H54 (cell line): ENCODE measurements at regions not wholly inside any gene's neighbourhood (a gene's known extent, or its start where the extent isn't known, plus 50 kb on each side); places are given as distances from the start of the nearest gene placed in this dataset.

Experiments
- DNase-seq: peaks from one replicate; pipeline ENCODE4 v3.0.0; 2011; ENCODE audit warnings: low spot score, mixed read lengths; ENCODE audit not compliant: insufficient read length
- FAIRE-seq: peaks from 3 replicates; lab custom pipeline; 2011; peaks lifted over from hg19 to GRCh38; lab: Jason Lieb, UNC
- POLR2A ChIP-seq: IDR thresholded peaks from 2 replicates; pipeline ENCODE4 v1.6.1; 2011; ENCODE audit warnings: low read depth, mild to moderate bottlenecking, low read length

DNA sequence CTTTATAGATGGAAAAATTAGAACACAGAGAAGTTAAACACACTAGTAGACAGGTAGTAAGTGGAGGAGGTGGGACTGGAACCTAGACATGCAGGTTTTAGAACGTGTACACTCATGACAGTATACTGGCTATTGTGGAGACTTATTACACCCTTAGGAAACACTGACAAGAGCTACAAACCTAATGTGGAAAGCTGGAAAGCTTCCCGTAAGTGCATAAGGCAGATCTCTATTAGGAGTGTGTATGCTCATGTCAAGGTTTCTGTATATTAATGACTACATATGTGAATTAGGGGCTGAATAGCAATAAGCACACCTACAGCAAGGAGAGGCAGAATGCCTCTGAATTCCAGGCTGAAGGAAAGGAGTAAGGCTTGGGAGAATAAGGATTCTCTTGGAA, 82.6 kb upstream of the SLC24A5 start:
- FAIRE-seq (no peak), DNase-seq (no peak)
- no peak for TF ChIP-seq POLR2A

DNA sequence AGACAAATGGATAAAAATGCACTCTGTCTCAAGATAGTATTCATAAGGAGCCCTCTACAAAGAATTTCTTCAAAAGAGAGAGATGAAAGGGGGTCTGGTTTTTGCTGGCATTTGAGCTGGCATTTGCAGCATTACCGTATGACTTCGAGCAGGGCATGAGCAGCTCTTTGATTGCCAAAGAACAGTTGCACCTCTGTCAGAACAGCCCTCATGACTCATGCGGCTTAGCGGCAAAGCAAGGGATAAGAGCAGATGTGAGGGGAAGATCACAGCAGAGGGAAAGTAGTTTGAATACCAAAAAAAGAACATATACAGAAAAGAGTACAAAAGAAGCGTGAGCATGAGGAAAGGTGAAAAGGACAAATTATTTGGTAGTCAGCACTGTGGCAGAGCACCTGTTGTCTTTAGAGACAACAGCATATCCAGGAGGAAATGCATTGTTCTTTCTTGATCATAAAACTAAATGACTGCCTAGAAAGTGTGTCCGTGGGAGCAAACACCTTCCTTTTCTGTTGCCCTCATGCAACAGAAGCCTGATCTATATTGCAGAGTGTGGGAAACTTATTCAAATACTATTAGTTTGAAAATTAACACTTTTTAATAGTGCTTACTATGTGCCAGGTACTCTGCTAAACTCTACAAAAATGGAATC, 80.5 kb upstream of the SLC24A5 start:
- DNase-seq, result no peak
- no peak for FAIRE-seq

GRCh38 chr15:48041454-48041853, 79.3 kb upstream of the SLC24A5 start:
- no peak for FAIRE-seq
- no peak for TF ChIP-seq POLR2A
- no peak for DNase-seq

More for the DNA sequence above, 80.5 kb upstream of the SLC24A5 start:
- no peak for TF ChIP-seq POLR2A

DNA sequence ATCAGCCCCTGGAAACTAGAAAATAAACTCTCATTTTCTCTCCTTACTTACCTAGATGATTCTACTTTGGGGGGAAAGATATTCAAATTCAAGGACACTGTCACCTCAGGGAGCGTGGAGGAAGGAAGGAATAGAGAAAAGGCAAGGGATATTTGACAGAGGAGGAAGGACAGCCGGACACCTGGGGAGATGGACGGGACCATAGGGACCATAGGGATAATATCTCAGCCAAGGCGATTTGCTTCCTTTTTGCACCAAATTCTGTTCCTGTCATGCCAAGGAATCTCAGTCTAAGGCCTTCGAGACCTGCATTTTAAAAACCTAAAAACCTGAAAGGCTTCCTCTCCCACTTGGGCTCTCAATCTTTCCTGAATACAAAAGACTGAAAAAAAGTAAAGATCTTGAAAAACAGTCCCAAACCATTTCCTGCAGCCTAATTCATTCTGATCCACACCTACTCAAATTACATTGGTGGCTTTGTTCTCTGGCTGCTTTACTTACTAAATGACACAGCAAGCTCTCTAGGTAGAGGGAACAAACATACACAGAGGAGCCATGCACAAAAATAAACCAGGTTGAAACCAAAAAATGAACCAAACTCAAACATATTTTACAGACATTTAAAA, 73.9 kb upstream of the SLC24A5 start:
- TF ChIP-seq POLR2A, result no peak
- no peak for FAIRE-seq
- no peak for DNase-seq

GRCh38 chr15:48049736-48050135, 71.1 kb upstream of the SLC24A5 start:
- TF ChIP-seq POLR2A, result no peak
- DNase-seq (no peak), FAIRE-seq (no peak)

DNA sequence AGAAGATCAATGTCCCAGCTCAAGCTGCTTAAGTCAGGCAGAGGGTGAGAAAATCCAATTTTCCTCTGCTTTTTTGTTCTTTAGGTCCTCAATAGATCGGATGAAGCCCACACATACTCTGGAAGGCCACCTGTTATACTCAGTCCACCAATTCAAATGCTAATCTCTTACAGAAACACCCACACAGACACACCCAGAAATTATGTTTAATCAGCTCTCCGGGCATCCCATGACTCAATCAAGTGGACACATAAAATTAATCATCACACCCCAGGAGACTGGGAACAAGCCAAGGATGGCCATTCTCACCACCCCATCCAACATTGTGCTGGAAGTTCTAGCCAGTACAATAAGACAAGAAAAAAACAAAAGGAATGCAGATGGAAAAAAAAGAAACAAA, 67.8 kb upstream of the SLC24A5 start:
- no peak for FAIRE-seq
- no peak for DNase-seq
- no peak for TF ChIP-seq POLR2A

DNA sequence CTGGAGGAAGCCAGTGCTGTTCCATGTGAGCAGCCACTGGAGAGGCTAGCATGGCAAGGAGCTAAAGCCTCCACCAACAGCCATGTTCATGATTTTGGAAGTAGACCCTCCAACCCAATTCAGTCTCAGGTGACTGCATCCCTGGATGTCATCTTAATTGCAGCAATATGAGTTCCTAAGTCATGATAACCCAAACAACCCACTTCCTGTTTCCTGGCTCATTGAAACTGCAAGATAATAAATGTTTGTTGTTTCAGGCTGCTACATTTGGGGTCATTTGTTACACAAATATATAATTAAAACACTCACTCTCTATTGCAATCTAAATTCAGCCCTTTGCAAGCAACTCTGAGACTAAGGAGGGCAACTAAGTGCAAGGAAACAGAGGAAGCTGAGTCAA, 62.4 kb upstream of the SLC24A5 start:
- DNase-seq, result no peak
- no peak for FAIRE-seq
- TF ChIP-seq POLR2A, result no peak

DNA sequence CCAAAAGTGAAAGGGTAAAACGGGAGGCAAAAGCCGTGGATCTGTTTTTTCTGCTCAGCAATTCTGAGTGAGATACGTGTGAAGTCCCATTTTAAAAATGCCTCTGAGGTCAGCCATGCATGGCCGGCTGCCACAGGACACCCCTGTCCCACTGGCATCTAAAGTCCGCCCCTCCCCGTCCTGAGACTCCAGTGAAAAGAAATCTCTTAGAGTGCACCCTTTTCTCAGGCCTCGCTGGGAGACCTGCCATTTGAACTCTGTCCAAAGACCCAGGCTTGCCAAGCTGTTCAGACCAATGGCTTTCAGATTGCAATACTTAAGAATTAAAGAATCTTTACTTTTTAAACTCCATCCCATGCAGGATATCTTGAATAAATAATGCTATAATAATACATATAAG, 61.0 kb upstream of the SLC24A5 start:
- no peak for DNase-seq
- FAIRE-seq, result no peak

DNA sequence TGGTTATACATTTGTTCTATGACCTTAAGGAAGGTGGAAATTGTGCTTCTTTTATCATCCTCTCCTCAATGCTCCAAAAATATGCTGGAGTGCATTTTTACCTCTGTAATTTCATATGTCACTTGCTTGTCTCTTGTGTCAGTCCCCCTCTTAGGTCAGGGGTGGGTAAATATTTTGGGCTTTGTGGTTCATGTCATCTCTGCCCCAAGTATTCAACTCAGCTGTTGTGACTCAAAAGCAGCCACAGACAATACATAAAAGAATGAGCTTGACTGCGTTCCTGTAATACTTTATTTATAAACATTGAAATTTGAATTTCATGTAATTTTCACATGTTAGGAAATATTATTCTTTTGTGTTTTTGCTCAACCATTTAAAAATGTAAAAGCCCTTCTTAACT, 60.4 kb upstream of the SLC24A5 start:
- DNase-seq (no peak), FAIRE-seq (no peak)
- no peak for TF ChIP-seq POLR2A

More for the DNA sequence above, 61.0 kb upstream of the SLC24A5 start:
- TF ChIP-seq POLR2A, result no peak

- TF ChIP-seq POLR2A, result no peak
- no peak for DNase-seq
- FAIRE-seq, result no peak
Observed at GRCh38 chr15:48061605-48062004, 59.2 kb upstream of the SLC24A5 start.

DNA sequence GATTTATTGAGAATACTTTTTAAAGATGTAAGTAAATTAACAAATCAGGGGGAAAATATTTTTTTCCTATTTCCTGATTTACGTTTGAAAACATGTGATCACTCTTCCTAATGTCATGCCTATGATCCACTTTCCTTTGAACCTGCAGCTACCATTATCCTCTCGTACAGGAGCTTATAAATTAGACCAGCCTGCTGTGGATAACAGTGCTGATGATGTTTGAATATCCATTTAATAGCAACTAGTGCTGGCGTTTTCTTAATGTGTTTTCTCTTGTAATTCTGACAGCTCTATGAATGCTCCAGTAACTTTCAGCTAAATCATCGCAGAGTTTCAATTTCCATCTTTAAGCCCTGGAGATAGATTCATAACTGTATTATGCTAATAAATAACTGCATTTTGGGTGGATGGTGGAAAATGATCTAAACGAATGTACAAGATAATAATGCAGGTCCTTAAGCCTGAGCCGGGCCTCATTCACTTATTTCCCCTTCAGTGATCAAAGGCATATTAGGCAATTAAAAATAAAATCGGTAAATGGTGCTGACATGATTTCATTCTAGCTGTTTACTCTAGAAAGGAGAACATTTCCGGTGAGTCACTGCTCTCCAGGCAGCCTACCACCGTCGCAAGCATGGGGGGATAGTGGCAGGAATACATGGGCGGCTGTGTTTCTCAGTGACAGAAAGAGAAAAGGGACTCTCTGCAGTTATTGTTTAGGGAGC, 58.5 kb upstream of the SLC24A5 start:
- TF ChIP-seq POLR2A, result no peak
- FAIRE-seq (no peak), DNase-seq (no peak)

GRCh38 chr15:48063411-48063985, 57.3 kb upstream of the SLC24A5 start:
- DNase-seq, result no peak

DNA sequence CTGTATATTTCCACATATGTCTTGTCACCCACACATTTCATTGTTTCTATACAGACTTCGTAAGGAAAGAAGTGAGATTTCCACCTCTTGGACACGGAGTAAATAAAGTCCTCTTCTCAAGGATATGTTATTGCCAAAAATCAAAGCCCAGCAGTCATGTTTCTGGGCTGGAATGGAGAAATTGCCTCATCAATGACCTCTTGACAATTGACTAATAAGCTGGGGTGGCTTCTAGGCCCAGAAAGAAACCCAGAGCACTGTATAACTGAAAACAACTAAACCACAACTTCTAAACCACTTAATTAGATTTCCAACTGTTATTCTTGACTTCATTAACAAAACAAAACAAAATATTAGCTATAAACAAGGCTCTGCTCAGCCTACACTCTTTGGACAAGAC, 56.4 kb upstream of the SLC24A5 start:
- no peak for FAIRE-seq

More at GRCh38 chr15:48063411-48063985, 57.3 kb upstream of the SLC24A5 start:
- no peak for FAIRE-seq
- TF ChIP-seq POLR2A, result no peak

DNA sequence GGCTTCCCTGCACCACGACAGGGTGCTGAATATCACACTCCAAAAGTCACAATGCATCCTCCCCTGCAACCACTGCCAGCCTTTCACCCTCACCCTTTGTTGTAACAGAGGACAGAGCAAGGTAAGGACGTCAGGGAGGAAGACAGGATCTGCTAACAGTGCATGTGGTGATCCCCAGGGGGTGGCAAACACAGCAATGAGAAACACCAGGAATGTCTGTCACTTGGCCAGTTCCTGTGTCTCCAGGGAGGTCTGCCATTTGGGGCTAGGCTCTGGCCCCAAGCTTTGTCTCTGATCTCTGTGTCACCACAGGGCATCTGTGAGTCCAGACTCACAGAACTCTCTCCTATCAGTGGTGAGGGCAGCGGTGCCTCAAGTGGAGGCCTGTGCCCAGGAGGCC, 54.3 kb upstream of the SLC24A5 start:
- FAIRE-seq, result no peak
- DNase-seq, result no peak
- no peak for TF ChIP-seq POLR2A

More for the DNA sequence above, 56.4 kb upstream of the SLC24A5 start:
- no peak for TF ChIP-seq POLR2A
- DNase-seq, result no peak
